ENCODE measurements at regions not wholly inside any gene's neighbourhood (a gene's known extent, or its start where the extent isn't known, plus 50 kb on each side); places are given as distances from the start of the nearest gene placed in this dataset.
A peak's percentile ranks its signal among the peaks of the same experiment; 100 is the strongest.

- no peak for DNase-seq (ENCODE audit: low spot score)
Measured at GRCh38 chr2:191611614-191612013, 66.3 kb upstream of the NABP1 start.

GRCh38 chr2:191612496-191612895 is 65.4 kb upstream of the NABP1 start:
- DNase-seq (ENCODE audit: low spot score), result no peak

- no peak for DNase-seq (ENCODE audit: low spot score)
Measured at GRCh38 chr2:191614759-191615158, 63.2 kb upstream of the NABP1 start.

GRCh38 chr2:191615596-191615995 is 62.3 kb upstream of the NABP1 start:
- DNase-seq (ENCODE audit: low spot score), result no peak

GRCh38 chr2:191617575-191617974 is 60.4 kb upstream of the NABP1 start:
- DNase-seq (ENCODE audit: low spot score), result peak; percentile 77

GRCh38 chr2:191618046-191618780 is 59.7 kb upstream of the NABP1 start:
- no peak for DNase-seq (ENCODE audit: low spot score)

GRCh38 chr2:191618786-191619185 is 59.1 kb upstream of the NABP1 start:
- DNase-seq (ENCODE audit: low spot score), result no peak

GRCh38 chr2:191620144-191620543 is 57.8 kb upstream of the NABP1 start:
- DNase-seq (ENCODE audit: low spot score), result no peak

- DNase-seq (ENCODE audit: low spot score), result peak; percentile 29
Measured at GRCh38 chr2:191622374-191623320, 55.3 kb upstream of the NABP1 start.

- peak; percentile 50 for DNase-seq (ENCODE audit: low spot score)
Measured at GRCh38 chr2:191625016-191625415, 52.9 kb upstream of the NABP1 start.

- no peak for DNase-seq (ENCODE audit: low spot score)
Measured at GRCh38 chr2:191625446-191625845, 52.5 kb upstream of the NABP1 start.

- DNase-seq (ENCODE audit: low spot score), result no peak
Measured at GRCh38 chr2:191626497-191627151, 51.3 kb upstream of the NABP1 start.

GRCh38 chr2:191627518-191627917 is 50.4 kb upstream of the NABP1 start:
- DNase-seq (ENCODE audit: low spot score), result no peak

Data from activated CD4-positive, alpha-beta T cell treated with anti-CD3 and anti-CD28 coated beads, Interleukin-2, Interleukin-4, amounts not matched to agents 100 ng/mL and 50 ng/mL, durations not matched to agents 16 hours and 8 hours (primary cell).